Coronary artery (tissue), 2 donors: ENCODE measurements at regions not wholly inside any gene's neighbourhood (a gene's known extent, or its start where the extent isn't known, plus 50 kb on each side); places are given as distances from the start of the nearest gene placed in this dataset.

Experiments used
- DNase-seq: peaks from one replicate; pipeline ENCODE4 v3.0.0-alpha.2; 2017; ENCODE audit warnings: low spot score
- H3K27ac ChIP-seq, 2 donors: fragments of 200-600 bp; sonication (generic); one replicate each; pipeline ENCODE4 v1.5.1; 2016 to 2019
- H3K4me3 ChIP-seq: fragments of 200-600 bp; sonication (generic); 2 replicates; pipeline ENCODE4 v1.5.1; 2016; ENCODE audit warnings: mild to moderate bottlenecking, moderate library complexity
- TF ChIP-seq, protein P1 (sequence below): fragments of 200-600 bp; sonication (generic); IDR thresholded peaks from one replicate; pipeline ENCODE4 v1.5.1; 2019; ENCODE audit warnings: antibody characterized with exemption

DNA sequence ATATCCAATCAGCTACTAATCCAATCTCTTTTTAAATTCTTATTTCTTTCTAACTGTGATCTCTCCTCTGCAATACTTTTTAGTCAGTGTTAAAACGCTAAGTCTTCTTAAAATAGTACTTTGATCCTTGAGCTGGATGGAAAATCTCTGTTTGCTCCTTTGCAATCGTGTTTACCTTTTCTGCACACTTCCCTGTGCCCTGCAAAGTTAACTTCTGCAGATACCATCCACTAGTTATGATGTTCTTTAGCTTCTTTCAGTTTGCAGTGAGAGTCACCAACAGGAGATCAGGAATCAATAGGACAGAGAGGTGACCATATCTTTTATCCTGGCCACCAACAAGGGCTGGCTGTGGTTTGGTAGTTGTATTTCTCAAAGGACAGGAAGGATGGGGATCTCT lies 391.5 kb downstream of the GASK1B start:
- DNase-seq = no peak
- no peak overlapping the region for H3K4me3 ChIP-seq
- H3K27ac ChIP-seq = no peak overlapping the region
- TF ChIP-seq, protein P1, sequence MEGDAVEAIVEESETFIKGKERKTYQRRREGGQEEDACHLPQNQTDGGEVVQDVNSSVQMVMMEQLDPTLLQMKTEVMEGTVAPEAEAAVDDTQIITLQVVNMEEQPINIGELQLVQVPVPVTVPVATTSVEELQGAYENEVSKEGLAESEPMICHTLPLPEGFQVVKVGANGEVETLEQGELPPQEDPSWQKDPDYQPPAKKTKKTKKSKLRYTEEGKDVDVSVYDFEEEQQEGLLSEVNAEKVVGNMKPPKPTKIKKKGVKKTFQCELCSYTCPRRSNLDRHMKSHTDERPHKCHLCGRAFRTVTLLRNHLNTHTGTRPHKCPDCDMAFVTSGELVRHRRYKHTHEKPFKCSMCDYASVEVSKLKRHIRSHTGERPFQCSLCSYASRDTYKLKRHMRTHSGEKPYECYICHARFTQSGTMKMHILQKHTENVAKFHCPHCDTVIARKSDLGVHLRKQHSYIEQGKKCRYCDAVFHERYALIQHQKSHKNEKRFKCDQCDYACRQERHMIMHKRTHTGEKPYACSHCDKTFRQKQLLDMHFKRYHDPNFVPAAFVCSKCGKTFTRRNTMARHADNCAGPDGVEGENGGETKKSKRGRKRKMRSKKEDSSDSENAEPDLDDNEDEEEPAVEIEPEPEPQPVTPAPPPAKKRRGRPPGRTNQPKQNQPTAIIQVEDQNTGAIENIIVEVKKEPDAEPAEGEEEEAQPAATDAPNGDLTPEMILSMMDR = no peak

DNA sequence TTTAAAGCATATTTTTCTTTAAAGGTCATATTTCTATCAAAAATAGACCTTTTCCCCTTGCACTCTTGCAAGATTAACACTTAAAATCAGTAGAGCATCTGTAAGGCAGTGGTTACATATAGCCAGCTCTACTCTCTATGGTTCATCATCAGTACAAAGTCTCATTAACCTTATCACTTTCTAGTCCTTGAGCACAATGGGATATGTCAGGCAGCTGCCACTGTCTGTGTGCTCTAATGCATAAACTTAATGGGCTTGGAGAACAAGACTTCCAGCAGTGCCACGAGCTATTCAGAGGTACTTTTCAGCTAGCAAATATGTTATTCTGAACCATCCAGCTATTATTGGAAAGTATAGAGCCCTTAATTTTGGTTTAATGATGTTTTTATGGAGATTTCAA lies 393.7 kb downstream of the GASK1B start:
- TF ChIP-seq, protein P1 = no peak
- no peak for DNase-seq
- Histone ChIP-seq H3K4me3 (no peak overlapping the region), H3K27ac (no peak overlapping the region)

DNA sequence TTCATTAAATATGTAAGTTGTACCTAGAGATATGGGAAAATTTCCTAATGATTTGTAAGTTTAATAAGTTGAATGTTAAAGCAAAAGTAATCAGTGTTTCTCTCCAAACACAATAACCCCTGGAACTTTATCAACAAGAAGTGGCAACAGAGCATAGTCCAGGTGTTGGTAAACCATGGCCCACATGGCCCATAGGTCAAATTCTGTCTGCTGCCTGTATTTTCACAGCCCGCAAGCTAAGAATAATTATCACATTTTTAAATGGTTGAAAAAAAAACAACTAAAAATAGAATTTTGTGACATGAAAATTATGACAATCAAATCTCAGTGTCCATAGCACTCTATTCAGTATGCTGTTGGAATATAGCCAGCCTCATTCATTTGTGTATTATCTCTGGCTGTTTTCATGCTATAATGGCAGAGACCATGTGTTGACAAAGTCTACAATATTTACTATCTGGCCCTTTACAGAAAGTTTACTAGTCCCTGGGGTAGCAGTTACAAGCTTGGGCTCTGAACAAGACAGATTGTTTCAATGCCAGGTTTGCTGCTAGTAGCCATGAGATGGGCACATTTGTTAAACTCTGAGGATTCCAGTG lies 395.8 kb downstream of the GASK1B start:
- TF ChIP-seq, protein P1 = no peak
- no peak for DNase-seq
- Histone ChIP-seq H3K4me3 (no peak overlapping the region), H3K27ac (no peak overlapping the region)

DNA sequence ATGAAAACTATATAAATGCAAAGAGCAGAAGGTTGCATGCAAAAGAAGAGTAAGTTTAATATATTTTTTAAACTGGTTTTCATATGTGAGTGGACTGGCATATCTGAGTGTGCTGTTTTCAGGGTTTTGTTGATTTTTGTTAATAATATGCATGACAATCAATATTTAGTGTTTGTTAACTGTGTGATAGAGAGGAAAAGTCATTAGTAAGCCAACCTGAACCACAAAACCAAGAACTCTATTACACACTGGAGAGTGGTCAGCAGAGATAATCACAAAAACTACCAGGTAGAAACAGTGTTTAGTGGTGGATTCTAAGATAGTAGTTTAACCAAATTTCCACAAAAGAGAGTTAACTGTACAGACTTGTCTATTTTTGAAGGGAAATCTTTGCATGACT lies 396.9 kb downstream of the GASK1B start:
- TF ChIP-seq, protein P1 = no peak
- DNase-seq = no peak
- no peak overlapping the region for H3K4me3 ChIP-seq

DNA sequence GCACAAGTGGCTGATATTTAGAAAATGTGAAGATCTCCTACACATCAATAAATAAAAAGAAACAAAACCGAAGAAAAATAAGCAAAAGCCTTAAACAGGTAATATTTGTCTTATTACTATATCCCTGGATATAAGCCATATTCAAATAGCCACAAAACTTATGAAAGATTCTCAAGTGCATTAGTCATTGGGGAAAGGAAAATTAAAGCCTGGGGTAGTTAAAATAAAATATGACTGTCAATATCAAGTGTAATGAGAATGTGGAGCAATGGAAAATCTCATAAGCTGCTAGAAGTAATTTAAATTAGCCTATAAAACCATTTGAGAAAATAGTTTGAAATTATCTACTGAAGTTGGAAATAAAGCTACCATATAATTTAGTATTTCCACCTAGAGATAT lies 399.9 kb downstream of the GASK1B start:
- TF ChIP-seq, protein P1 = no peak
- Histone ChIP-seq H3K27ac (no peak overlapping the region), H3K4me3 (no peak overlapping the region)
- no peak for DNase-seq

More for the DNA sequence above, 396.9 kb downstream of the GASK1B start:
- H3K27ac ChIP-seq = no peak overlapping the region

DNA sequence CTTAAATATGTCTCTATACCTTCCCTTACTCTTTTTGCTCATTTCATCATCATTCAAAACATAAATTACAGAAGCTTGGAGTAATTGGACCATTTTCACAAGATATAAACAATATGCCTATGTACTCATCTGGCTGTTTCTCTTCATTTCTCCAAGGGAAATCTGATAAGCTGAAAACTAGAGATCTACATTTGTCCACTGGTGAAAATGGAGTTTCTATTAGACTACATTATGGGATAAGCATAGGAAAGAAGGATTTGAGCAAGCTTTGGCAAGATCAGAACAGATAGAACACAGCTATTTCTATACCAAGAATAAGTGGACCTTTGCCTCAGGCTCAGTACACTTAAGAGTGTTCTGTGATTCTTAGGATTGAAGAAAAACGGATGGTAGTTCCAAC lies 404.4 kb downstream of the GASK1B start:
- no peak for DNase-seq
- no peak overlapping the region for H3K4me3 ChIP-seq
- TF ChIP-seq, protein P1 = no peak
- H3K27ac ChIP-seq = no peak overlapping the region

DNA sequence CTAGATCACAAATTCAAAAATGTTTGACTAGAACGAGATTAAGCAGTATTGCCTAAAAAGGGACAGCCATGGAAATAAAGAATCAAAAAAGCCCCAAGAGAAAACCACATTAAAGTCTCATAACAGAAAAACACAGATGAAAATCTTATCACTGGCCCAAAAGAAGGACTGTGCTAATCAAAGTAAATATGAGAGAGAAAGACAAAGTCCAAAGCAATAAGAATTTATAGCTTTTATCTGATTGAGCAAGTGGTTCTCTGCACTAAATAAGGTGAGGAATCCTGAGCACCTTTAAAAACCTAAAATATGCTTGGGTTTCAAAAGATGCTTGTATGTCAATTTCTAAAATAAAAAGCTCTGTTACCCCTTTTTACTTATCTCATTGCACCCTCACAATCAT lies 409.3 kb downstream of the GASK1B start:
- TF ChIP-seq, protein P1 = no peak
- Histone ChIP-seq H3K27ac (no peak overlapping the region), H3K4me3 (no peak overlapping the region)
- DNase-seq = no peak
